Type B pancreatic cell (in vitro differentiated cells): ENCODE measurements at regions not wholly inside any gene's neighbourhood (a gene's known extent, or its start where the extent isn't known, plus 50 kb on each side); places are given as distances from the start of the nearest gene placed in this dataset.

Experiments used
- DNase-seq: peaks from one replicate; pipeline ENCODE4 v3.0.0; 2021; ENCODE audit warnings: mixed read lengths; ENCODE audit not compliant: unreplicated experiment; ENCODE audit errors: extremely low spot score
- H3K27ac Mint-ChIP-seq: 2 replicates; pipeline ENCODE4 v1.8.0; 2021; ENCODE audit warnings: mild to moderate bottlenecking, mixed read lengths
- H3K27me3 Mint-ChIP-seq: 2 replicates; pipeline ENCODE4 v1.8.0; 2021; ENCODE audit warnings: mixed read lengths
- H3K36me3 Mint-ChIP-seq: 2 replicates; pipeline ENCODE4 v1.8.0; 2021; ENCODE audit warnings: mixed read lengths
- H3K4me1 Mint-ChIP-seq: one replicate; pipeline ENCODE4 v1.8.0; 2021; ENCODE audit warnings: mixed read lengths; ENCODE audit not compliant: unreplicated experiment
- H3K4me3 Mint-ChIP-seq: 2 replicates; pipeline ENCODE4 v1.8.0; 2021; ENCODE audit warnings: mild to moderate bottlenecking, mixed read lengths
- H3K9me3 Mint-ChIP-seq: 2 replicates; pipeline ENCODE4 v1.8.0; 2021; ENCODE audit warnings: mixed read lengths
- TF ChIP-seq, protein P1 (sequence below): fragments of 200-600 bp; sonication (generic); conservative IDR thresholded peaks from 2 replicates; pipeline ENCODE4 v1.5.0; 2021; ENCODE audit warnings: antibody characterized with exemption, mild to moderate bottlenecking

DNA sequence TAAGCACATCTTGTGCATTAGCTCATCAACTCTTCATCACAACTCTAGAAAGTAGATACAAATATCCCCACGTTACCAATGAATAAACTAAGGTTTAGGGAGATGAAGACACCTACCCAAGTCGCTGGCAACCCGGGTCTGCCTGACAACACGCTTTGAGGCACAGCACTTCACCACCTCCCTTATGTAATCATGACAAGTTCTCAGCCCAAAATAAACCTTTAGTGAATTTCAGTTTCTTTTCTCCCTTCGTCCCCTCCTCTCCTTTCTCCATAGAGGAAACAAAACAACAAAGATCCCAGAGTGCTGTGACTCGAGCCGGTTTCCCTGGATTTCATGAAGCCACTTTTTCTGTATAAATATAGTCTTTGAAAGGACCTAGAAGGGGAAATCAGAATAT, 105.4 kb downstream of the MAFB start:
- no peaks in the 10 kb centered on the region for H3K4me1 Mint-ChIP-seq
- no peak for DNase-seq
- H3K27me3 Mint-ChIP-seq, result peaks cover 5% of the 10 kb centered on the region
- H3K36me3 Mint-ChIP-seq, result no peaks in the 10 kb centered on the region
- H3K4me3 Mint-ChIP-seq, result no peak overlapping the region
- H3K9me3 Mint-ChIP-seq, result peaks cover 8% of the 10 kb centered on the region
- H3K27ac Mint-ChIP-seq, result no peak overlapping the region
- TF ChIP-seq, protein P1, sequence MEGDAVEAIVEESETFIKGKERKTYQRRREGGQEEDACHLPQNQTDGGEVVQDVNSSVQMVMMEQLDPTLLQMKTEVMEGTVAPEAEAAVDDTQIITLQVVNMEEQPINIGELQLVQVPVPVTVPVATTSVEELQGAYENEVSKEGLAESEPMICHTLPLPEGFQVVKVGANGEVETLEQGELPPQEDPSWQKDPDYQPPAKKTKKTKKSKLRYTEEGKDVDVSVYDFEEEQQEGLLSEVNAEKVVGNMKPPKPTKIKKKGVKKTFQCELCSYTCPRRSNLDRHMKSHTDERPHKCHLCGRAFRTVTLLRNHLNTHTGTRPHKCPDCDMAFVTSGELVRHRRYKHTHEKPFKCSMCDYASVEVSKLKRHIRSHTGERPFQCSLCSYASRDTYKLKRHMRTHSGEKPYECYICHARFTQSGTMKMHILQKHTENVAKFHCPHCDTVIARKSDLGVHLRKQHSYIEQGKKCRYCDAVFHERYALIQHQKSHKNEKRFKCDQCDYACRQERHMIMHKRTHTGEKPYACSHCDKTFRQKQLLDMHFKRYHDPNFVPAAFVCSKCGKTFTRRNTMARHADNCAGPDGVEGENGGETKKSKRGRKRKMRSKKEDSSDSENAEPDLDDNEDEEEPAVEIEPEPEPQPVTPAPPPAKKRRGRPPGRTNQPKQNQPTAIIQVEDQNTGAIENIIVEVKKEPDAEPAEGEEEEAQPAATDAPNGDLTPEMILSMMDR, result no peak

DNA sequence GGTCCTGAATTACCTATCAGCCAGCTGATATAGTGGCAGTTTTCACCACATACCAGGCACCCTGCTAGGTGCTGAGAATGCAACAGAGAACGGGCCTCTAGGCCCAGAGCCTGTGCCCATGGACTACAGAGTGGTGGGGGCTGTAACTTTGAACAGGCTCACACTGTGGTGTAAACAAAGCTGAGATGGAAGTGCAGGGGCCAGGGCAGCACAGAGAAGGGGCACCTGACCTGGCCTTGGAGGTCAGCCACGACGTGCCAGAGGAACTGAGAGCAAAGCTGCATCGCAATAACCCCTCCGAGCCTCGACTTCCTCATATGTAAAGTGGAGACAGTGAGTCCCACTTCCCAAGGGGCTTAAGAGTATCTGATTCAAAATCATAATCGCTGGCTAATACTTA, 105.8 kb downstream of the MAFB start:
- TF ChIP-seq, protein P1, result no peak
- no peaks in the 10 kb centered on the region for H3K4me1 Mint-ChIP-seq
- H3K4me3 Mint-ChIP-seq, result no peak overlapping the region
- H3K36me3 Mint-ChIP-seq, result no peaks in the 10 kb centered on the region
- H3K27me3 Mint-ChIP-seq, result peaks cover 5% of the 10 kb centered on the region
- H3K9me3 Mint-ChIP-seq, result peaks cover 7% of the 10 kb centered on the region
- no peak overlapping the region for H3K27ac Mint-ChIP-seq
- no peak for DNase-seq

DNA sequence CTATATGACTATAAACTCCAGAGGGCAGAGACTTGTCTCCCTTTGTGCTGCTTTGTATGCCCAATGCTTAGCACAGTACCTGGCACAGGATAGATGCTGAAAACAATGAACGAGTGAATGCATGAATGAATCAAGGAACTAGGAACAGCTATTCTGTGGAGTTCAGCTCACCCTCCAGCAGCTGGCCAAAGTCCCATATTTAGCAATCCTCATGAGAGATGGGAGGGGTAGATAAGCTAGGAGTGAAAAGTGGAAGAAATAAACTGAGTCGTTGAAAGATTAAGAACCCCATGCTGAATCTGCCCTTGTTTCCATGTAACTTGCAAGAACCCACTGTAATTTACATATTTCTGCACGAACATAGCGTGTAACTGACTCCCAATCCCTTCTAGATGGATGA, 106.5 kb downstream of the MAFB start:
- H3K4me3 Mint-ChIP-seq, result no peak overlapping the region
- no peaks in the 10 kb centered on the region for H3K36me3 Mint-ChIP-seq
- no peak for DNase-seq

DNA sequence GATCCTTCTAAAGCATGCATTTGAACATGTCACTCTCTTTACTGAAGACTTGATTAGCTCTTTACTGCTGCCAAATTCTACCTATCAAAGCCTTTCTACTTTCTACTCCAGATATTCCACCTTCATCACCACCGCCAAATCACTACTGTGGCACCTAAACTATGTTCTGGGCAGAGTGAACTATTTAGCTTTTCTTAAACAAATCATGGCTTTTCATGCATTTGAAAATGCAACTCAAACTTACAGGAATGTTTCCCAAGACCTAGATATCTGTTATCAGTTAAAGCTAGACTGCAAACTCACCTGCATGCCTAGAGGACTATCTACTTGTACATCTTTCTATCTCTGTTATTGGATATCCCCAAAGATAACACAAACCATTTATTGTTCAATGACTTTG, 109.3 kb downstream of the MAFB start:
- Mint-ChIP-seq H3K4me1 (no peaks in the 10 kb centered on the region), H3K4me3 (no peak overlapping the region), H3K9me3 (peaks cover 7% of the 10 kb centered on the region), H3K27me3 (peaks cover 11% of the 10 kb centered on the region), H3K36me3 (no peaks in the 10 kb centered on the region), H3K27ac (no peak overlapping the region)
- TF ChIP-seq, protein P1, result no peak
- no peak for DNase-seq

More for the DNA sequence above, 106.5 kb downstream of the MAFB start:
- TF ChIP-seq, protein P1, result no peak
- no peaks in the 10 kb centered on the region for H3K4me1 Mint-ChIP-seq
- H3K27me3 Mint-ChIP-seq, result peaks cover 5% of the 10 kb centered on the region
- H3K27ac Mint-ChIP-seq, result no peak overlapping the region
- H3K9me3 Mint-ChIP-seq, result peaks cover 7% of the 10 kb centered on the region

DNA sequence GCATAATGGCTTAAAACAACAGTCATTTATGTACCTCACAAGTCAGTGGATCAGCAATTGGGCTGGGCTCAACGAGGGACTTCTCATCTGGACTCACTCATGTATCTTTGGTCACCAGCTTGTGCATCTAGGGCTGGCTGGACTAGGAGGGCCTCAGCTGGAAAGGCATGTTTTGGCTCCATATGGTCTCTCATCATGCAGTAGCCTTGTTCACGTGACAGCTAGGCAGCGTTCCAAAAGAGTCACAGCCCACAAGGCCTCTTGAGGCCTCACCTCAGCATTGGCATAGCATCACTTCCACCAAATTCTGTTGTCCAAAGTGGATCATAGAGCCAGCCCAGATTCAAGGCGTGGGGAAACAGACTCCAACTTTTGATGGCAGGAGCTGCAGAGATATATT, 110.1 kb downstream of the MAFB start:
- Mint-ChIP-seq H3K27me3 (peaks cover 11% of the 10 kb centered on the region), H3K27ac (no peak overlapping the region)
- TF ChIP-seq, protein P1, result no peak

DNA sequence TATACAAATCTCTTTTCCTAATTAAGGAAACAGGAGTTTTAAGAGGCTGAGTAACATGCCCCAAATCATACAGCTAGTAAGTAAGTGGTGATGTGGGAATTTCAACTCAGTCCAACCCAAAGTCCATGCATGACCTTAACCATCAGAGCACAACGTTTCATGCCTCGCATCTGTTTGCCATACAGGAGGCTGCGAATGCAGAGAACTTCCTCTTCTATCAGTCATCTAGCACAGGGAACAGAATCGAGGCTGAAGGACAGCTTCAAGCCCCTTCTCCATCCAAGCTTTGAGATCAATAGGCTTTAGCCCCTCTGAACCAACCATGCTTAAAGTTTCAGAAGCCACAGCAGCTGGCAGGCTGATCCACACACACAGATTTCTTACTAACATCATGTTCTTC, 113.2 kb downstream of the MAFB start:
- Mint-ChIP-seq H3K27ac (no peak overlapping the region), H3K4me3 (no peak overlapping the region), H3K27me3 (peaks cover 6% of the 10 kb centered on the region), H3K4me1 (no peaks in the 10 kb centered on the region), H3K36me3 (no peaks in the 10 kb centered on the region), H3K9me3 (peaks cover 5% of the 10 kb centered on the region)
- TF ChIP-seq, protein P1, result no peak
- DNase-seq, result no peak

More for the DNA sequence above, 110.1 kb downstream of the MAFB start:
- Mint-ChIP-seq H3K9me3 (peaks cover 7% of the 10 kb centered on the region), H3K4me3 (no peak overlapping the region), H3K36me3 (no peaks in the 10 kb centered on the region), H3K4me1 (no peaks in the 10 kb centered on the region)
- no peak for DNase-seq
